HEK293 (cell line): ENCODE measurements at regions not wholly inside any gene's neighbourhood (a gene's known extent, or its start where the extent isn't known, plus 50 kb on each side); places are given as distances from the start of the nearest gene placed in this dataset.

Experiments used
- ATF2 ChIP-seq: fragments of 450-650 bp; formaldehyde crosslinking; IDR thresholded peaks from 2 replicates; pipeline ENCODE4 v1.5.1; 2016; ENCODE audit warnings: missing biosample characterization, missing genetic modification characterization, low read depth
- CTCF ChIP-seq: fragments of 450-650 bp; formaldehyde crosslinking; IDR thresholded peaks from 2 replicates; pipeline ENCODE4 v1.5.1; 2016; ENCODE audit warnings: missing biosample characterization, missing genetic modification characterization
- EGR2 ChIP-seq: fragments of 450-650 bp; formaldehyde crosslinking; IDR thresholded peaks from 2 replicates; pipeline ENCODE4 v1.5.1; 2016; ENCODE audit warnings: low read depth, missing biosample characterization, missing genetic modification characterization
- ZNF114 ChIP-seq: fragments of 450-650 bp; formaldehyde crosslinking; IDR thresholded peaks from 2 replicates; pipeline ENCODE4 v1.5.0; 2017; ENCODE audit warnings: missing biosample characterization, missing genetic modification characterization
- ZNF132 ChIP-seq: fragments of 450-650 bp; formaldehyde crosslinking; IDR thresholded peaks from 2 replicates; pipeline ENCODE4 v1.5.1; 2017; ENCODE audit warnings: missing biosample characterization, missing genetic modification characterization, borderline replicate concordance
- ZNF16 ChIP-seq: fragments of 450-650 bp; formaldehyde crosslinking; IDR thresholded peaks from 2 replicates; pipeline ENCODE4 v1.5.1; 2016; ENCODE audit warnings: low read depth, missing biosample characterization, missing genetic modification characterization
- ZNF423 ChIP-seq: fragments of 450-650 bp; formaldehyde crosslinking; IDR thresholded peaks from 2 replicates; pipeline ENCODE4 v1.5.1; 2016; ENCODE audit warnings: missing biosample characterization, missing genetic modification characterization
- TF ChIP-seq, protein P1 (sequence below): fragments of 450-650 bp; formaldehyde crosslinking; IDR thresholded peaks from 2 replicates; pipeline ENCODE4 v1.5.1; 2016; ENCODE audit warnings: missing biosample characterization, missing genetic modification characterization, low read depth
- TF ChIP-seq, protein P2 (sequence below): IDR thresholded peaks from 2 replicates; pipeline ENCODE4 v1.6.1; 2011; ENCODE audit warnings: mild to moderate bottlenecking, low read depth, low read length, borderline replicate concordance

GRCh38 chr15:37518436-37518835, 416.0 kb upstream of the TMCO5A start:
- TF ChIP-seq ZNF16 (no peak), ZNF423 (tag by site-specific recombination) (no peak), ATF2 (tag by site-specific recombination) (no peak), CTCF (tag by site-specific recombination) (no peak), EGR2 (no peak), ZNF132 (tag by site-specific recombination) (no peak), ZNF114 (tag by site-specific recombination) (no peak)
- TF ChIP-seq, protein P1, sequence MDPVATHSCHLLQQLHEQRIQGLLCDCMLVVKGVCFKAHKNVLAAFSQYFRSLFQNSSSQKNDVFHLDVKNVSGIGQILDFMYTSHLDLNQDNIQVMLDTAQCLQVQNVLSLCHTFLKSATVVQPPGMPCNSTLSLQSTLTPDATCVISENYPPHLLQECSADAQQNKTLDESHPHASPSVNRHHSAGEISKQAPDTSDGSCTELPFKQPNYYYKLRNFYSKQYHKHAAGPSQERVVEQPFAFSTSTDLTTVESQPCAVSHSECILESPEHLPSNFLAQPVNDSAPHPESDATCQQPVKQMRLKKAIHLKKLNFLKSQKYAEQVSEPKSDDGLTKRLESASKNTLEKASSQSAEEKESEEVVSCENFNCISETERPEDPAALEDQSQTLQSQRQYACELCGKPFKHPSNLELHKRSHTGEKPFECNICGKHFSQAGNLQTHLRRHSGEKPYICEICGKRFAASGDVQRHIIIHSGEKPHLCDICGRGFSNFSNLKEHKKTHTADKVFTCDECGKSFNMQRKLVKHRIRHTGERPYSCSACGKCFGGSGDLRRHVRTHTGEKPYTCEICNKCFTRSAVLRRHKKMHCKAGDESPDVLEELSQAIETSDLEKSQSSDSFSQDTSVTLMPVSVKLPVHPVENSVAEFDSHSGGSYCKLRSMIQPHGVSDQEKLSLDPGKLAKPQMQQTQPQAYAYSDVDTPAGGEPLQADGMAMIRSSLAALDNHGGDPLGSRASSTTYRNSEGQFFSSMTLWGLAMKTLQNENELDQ (tag by site-specific recombination), result no peak
- TF ChIP-seq, protein P2, sequence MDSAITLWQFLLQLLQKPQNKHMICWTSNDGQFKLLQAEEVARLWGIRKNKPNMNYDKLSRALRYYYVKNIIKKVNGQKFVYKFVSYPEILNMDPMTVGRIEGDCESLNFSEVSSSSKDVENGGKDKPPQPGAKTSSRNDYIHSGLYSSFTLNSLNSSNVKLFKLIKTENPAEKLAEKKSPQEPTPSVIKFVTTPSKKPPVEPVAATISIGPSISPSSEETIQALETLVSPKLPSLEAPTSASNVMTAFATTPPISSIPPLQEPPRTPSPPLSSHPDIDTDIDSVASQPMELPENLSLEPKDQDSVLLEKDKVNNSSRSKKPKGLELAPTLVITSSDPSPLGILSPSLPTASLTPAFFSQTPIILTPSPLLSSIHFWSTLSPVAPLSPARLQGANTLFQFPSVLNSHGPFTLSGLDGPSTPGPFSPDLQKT, result no peak
